B cell (primary cell): ENCODE measurements at regions not wholly inside any gene's neighbourhood (a gene's known extent, or its start where the extent isn't known, plus 50 kb on each side); places are given as distances from the start of the nearest gene placed in this dataset.

Experiments
- ATAC-seq: fragments of 200-7000 bp; cut with Tn5 transposase; one replicate; pipeline ENCODE4 v1.10.0; 2021; ENCODE audit warnings: low read depth, mild to moderate bottlenecking, moderate number of reproducible peaks, moderate library complexity
- CTCF ChIA-PET: fragments of 350-600 bp; sonication (Branson Sonifier 250); formaldehyde crosslinking; loops from one replicate; lab custom pipeline; 2021; ENCODE audit warnings: antibody characterized with exemption, inconsistent platforms; lab: Charles Lee
- POLR2A ChIA-PET: fragments of 350-600 bp; sonication (Branson Sonifier 250); formaldehyde crosslinking; loops from one replicate; lab custom pipeline; 2021; ENCODE audit warnings: antibody characterized with exemption; lab: Charles Lee
- DNase-seq: peaks from one replicate; pipeline ENCODE4 v3.0.0; 2013
- H2AFZ ChIP-seq: 2 replicates; pipeline ENCODE4 v1.6.1; 2012; ENCODE audit warnings: mild to moderate bottlenecking, low read depth, low read length; ENCODE audit not compliant: insufficient read depth, poor library complexity, severe bottlenecking
- H3K27ac ChIP-seq, 2 donors: 1 replicate in 1 of 2; 2 replicates in 1 of 2; pipeline ENCODE4 v1.5.1; 2012 to 2013; ENCODE audit warnings: low read length in 2 of 2, mild to moderate bottlenecking in 2 of 2, moderate library complexity in 1 of 2
- H3K27me3 ChIP-seq, 4 experiments: fragments of 200-600 bp in 1 of 4; sonication (generic) in 1 of 4; replicated peaks in 1 of 4; 1 replicate in 2 of 4; 2 replicates in 2 of 4; pipeline versions ENCODE4 v1.6.1 to v1.7.0; 2013 to 2016; ENCODE audit warnings: low read length in 3 of 4, mild to moderate bottlenecking in 2 of 4, mixed read lengths in 1 of 4, moderate library complexity in 1 of 4; ENCODE audit not compliant: insufficient read depth in 4 of 4, control insufficient read depth in 3 of 4; ENCODE audit errors: control extremely low read depth in 1 of 4
- H3K36me3 ChIP-seq, 2 experiments: replicated peaks in 1 of 2; 1 replicate in 1 of 2; 2 replicates in 1 of 2; pipeline versions ENCODE4 v1.6.1 to v1.7.1; 2013; ENCODE audit warnings: low read length in 1 of 2; ENCODE audit not compliant: insufficient read depth in 2 of 2, control insufficient read depth in 1 of 2; ENCODE audit errors: control extremely low read depth in 1 of 2, extremely low read depth in 1 of 2
- H3K4me1 ChIP-seq, 2 donors: fragments of 200-600 bp in 1 of 2; sonication (generic) in 1 of 2; 1 replicate in 1 of 2; 2 replicates in 1 of 2; pipeline versions ENCODE4 v1.5.1 to v1.6.1; 2013 to 2017; ENCODE audit warnings: low read length in 2 of 2; ENCODE audit not compliant: control insufficient read depth in 2 of 2, insufficient read depth in 2 of 2
- H3K4me2 ChIP-seq: replicated peaks from 2 replicates; pipeline ENCODE3; 2012; ENCODE audit warnings: mild to moderate bottlenecking, low read depth, low read length; ENCODE audit not compliant: poor library complexity, severe bottlenecking
- H3K4me3 ChIP-seq, 5 experiments: fragments of 200-600 bp in 1 of 5; sonication (generic) in 1 of 5; 1 replicate in 3 of 5; 2 replicates in 2 of 5; pipeline versions ENCODE4 v1.5.1 to v1.7.0; 2011 to 2016; ENCODE audit warnings: low read length in 4 of 5, mild to moderate bottlenecking in 4 of 5, low read depth in 2 of 5, control low read depth in 1 of 5, moderate library complexity in 1 of 5; ENCODE audit not compliant: insufficient read depth in 1 of 5; ENCODE audit errors: control extremely low read depth in 1 of 5, extremely low read depth in 1 of 5
- H3K79me2 ChIP-seq: fragments of 200-600 bp; sonication (generic); one replicate; pipeline ENCODE4 v1.6.0; 2016; ENCODE audit warnings: low read length; ENCODE audit not compliant: control insufficient read depth, insufficient read depth
- H3K9ac ChIP-seq: fragments of 200-600 bp; sonication (generic); 2 replicates; pipeline ENCODE4 v1.6.1; 2017; ENCODE audit warnings: mild to moderate bottlenecking, low read length, moderate library complexity
- H3K9me3 ChIP-seq, 3 donors: one replicate each; pipeline versions ENCODE4 v1.6.1 to v1.7.1; 2013; ENCODE audit warnings: low read length in 2 of 3; ENCODE audit not compliant: control insufficient read depth in 2 of 3, insufficient read depth in 1 of 3; ENCODE audit errors: control extremely low read depth in 1 of 3
- H4K20me1 ChIP-seq: 2 replicates; pipeline ENCODE4 v1.6.0; 2012; ENCODE audit warnings: mild to moderate bottlenecking, low read length; ENCODE audit not compliant: insufficient read depth, control insufficient read depth, poor library complexity, severe bottlenecking
- H3K27ac Mint-ChIP-seq: one replicate; pipeline ENCODE4 v1.8.0; 2021; ENCODE audit warnings: mixed read lengths
- H3K27me3 Mint-ChIP-seq: one replicate; pipeline ENCODE4 v1.8.0; 2021; ENCODE audit warnings: mixed read lengths
- H3K4me1 Mint-ChIP-seq: one replicate; pipeline ENCODE4 v1.8.0; 2021; ENCODE audit warnings: mixed read lengths
- H3K4me3 Mint-ChIP-seq: one replicate; pipeline ENCODE4 v1.8.0; 2021; ENCODE audit warnings: mixed read lengths
- H3K9me3 Mint-ChIP-seq: one replicate; pipeline ENCODE4 v1.8.0; 2022; ENCODE audit warnings: mixed read lengths; ENCODE audit not compliant: insufficient read depth
- EZH2 ChIP-seq: IDR thresholded peaks from 2 replicates; pipeline ENCODE4 v1.6.1; 2012; ENCODE audit warnings: borderline replicate concordance, low read depth, mild to moderate bottlenecking, moderate library complexity, low read length; ENCODE audit not compliant: insufficient read depth, poor library complexity, severe bottlenecking
- WGBS: methylation state at CpG from one replicate; pipeline ENCODE4 v1.1.5; 2013; ENCODE audit warnings: missing lambda C conversion rate; ENCODE audit not compliant: insufficient coverage; 5-methylcytosine and 5-hydroxymethylcytosine counted together
- intact Hi-C: fragments of 100-400 bp; cut with micrococcal nuclease; formaldehyde crosslinking; loops from one replicate; pipeline ENCODE4 v1.10.0; 2022
- TF ChIP-seq, protein P1 (sequence below): fragments of 200-600 bp; IDR thresholded peaks from one replicate; pipeline ENCODE4 v1.8.0; 2022; ENCODE audit warnings: antibody characterized with exemption, mild to moderate bottlenecking

DNA sequence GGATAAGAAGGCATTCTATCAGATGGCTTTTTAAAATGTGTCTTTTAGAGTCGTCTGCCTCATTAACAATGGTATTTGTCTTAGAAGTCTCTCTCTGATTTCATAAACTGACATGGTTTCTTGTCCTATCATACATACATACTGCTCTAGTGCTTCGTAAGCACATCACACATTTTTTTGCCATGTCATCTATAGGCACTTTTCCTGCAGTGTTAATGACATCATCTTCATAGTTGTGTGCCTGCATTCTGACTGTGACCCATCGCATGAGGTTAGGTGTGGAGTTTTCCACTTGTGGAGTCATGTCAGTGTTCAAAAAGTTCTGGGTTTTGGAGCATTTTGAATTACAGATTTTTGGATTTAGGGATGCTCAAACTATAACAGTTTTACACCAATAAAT lies 361.6 kb upstream of the SPOCK3 start:
- Mint-ChIP-seq H3K4me3 (no peak overlapping the region), H3K9me3 (peaks cover 4% of the 10 kb centered on the region), H3K27ac (no peak overlapping the region), H3K4me1 (no peaks in the 10 kb centered on the region), H3K27me3 (no peaks in the 10 kb centered on the region)
- H3K27ac ChIP-seq = no peak overlapping the region
- POLR2A ChIA-PET = no interaction called here
- no peaks in the 10 kb centered on the region for H3K36me3 ChIP-seq
- DNase-seq (no peak), ATAC-seq (no peak)
- H2AFZ ChIP-seq = no peak overlapping the region
- WGBS = no CpG with 5 or more reads among the region's 3 CpGs
- CTCF ChIA-PET = no interaction called here
- H3K9ac ChIP-seq = no peak overlapping the region
- intact Hi-C loops = no loop called here
- no peak overlapping the region for H3K4me2 ChIP-seq
- TF ChIP-seq EZH2 = no peak
- TF ChIP-seq, protein P1, sequence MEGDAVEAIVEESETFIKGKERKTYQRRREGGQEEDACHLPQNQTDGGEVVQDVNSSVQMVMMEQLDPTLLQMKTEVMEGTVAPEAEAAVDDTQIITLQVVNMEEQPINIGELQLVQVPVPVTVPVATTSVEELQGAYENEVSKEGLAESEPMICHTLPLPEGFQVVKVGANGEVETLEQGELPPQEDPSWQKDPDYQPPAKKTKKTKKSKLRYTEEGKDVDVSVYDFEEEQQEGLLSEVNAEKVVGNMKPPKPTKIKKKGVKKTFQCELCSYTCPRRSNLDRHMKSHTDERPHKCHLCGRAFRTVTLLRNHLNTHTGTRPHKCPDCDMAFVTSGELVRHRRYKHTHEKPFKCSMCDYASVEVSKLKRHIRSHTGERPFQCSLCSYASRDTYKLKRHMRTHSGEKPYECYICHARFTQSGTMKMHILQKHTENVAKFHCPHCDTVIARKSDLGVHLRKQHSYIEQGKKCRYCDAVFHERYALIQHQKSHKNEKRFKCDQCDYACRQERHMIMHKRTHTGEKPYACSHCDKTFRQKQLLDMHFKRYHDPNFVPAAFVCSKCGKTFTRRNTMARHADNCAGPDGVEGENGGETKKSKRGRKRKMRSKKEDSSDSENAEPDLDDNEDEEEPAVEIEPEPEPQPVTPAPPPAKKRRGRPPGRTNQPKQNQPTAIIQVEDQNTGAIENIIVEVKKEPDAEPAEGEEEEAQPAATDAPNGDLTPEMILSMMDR = no peak
- H3K9me3 ChIP-seq = no peaks in the 10 kb centered on the region
- H3K27me3 ChIP-seq = no peaks in the 10 kb centered on the region
- no peaks in the 10 kb centered on the region for H3K79me2 ChIP-seq
- H3K4me1 ChIP-seq = no peaks in the 10 kb centered on the region
- no peak overlapping the region for H3K4me3 ChIP-seq
- H4K20me1 ChIP-seq = no peaks in the 10 kb centered on the region

DNA sequence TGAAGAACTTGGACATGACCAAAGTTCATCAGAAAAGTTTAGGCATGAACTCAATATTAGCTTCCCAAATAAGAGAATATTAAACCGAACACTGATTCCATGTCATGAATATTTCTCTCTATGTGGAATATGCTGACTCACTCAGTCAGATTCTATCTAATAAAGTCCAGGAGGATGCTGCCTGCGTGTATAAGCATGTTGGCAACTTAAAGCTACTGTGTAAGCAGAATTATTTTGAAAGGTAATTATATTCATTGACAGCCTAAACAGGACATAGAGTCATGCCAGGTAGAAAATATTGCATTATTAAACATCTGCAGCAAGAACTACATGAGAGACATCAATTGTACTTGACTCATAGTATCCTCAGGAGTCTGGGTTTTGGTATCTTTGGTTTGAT lies 367.9 kb upstream of the SPOCK3 start:
- Histone ChIP-seq H3K36me3 (no peaks in the 10 kb centered on the region), H3K9me3 (no peaks in the 10 kb centered on the region), H3K79me2 (no peaks in the 10 kb centered on the region), H3K4me1 (no peaks in the 10 kb centered on the region), H3K9ac (no peak overlapping the region), H3K4me3 (no peak overlapping the region), H3K27ac (no peak overlapping the region), H3K4me2 (no peak overlapping the region), H2AFZ (no peak overlapping the region), H3K27me3 (no peaks in the 10 kb centered on the region), H4K20me1 (no peaks in the 10 kb centered on the region)
- Mint-ChIP-seq H3K4me1 (no peaks in the 10 kb centered on the region), H3K9me3 (peaks cover 4% of the 10 kb centered on the region), H3K27ac (no peak overlapping the region), H3K4me3 (no peak overlapping the region), H3K27me3 (no peaks in the 10 kb centered on the region)
- DNase-seq = no peak
- ATAC-seq = no peak
- ChIA-PET POLR2A (no interaction called here), CTCF (no interaction called here)
- intact Hi-C loops = no loop called here
- no peak for TF ChIP-seq EZH2
- TF ChIP-seq, protein P1 = no peak
- WGBS = no CpG with 5 or more reads among the region's 2 CpGs
